ENCODE measurements at regions not wholly inside any gene's neighbourhood (a gene's known extent, or its start where the extent isn't known, plus 50 kb on each side); places are given as distances from the start of the nearest gene placed in this dataset.

GRCh38 chr4:104973708-104974107 lies 173.0 kb upstream of the TET2 start:
- peaks cover 2% of the 10 kb centered on the region for H3K27me3 Mint-ChIP-seq (ENCODE audit: low read depth, poor library complexity)
- TF ChIP-seq, protein P1, sequence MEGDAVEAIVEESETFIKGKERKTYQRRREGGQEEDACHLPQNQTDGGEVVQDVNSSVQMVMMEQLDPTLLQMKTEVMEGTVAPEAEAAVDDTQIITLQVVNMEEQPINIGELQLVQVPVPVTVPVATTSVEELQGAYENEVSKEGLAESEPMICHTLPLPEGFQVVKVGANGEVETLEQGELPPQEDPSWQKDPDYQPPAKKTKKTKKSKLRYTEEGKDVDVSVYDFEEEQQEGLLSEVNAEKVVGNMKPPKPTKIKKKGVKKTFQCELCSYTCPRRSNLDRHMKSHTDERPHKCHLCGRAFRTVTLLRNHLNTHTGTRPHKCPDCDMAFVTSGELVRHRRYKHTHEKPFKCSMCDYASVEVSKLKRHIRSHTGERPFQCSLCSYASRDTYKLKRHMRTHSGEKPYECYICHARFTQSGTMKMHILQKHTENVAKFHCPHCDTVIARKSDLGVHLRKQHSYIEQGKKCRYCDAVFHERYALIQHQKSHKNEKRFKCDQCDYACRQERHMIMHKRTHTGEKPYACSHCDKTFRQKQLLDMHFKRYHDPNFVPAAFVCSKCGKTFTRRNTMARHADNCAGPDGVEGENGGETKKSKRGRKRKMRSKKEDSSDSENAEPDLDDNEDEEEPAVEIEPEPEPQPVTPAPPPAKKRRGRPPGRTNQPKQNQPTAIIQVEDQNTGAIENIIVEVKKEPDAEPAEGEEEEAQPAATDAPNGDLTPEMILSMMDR (IDR thresholded peaks at IDR 0.05), result no peak
- H3K36me3 Mint-ChIP-seq (ENCODE audit: low read depth), result no peaks in the 10 kb centered on the region
- DNase-seq, result no peak
- H3K4me1 Mint-ChIP-seq, result no peaks in the 10 kb centered on the region
- H3K4me3 Mint-ChIP-seq, result no peak overlapping the region
- no peaks in the 10 kb centered on the region for H3K9me3 Mint-ChIP-seq
- no peak overlapping the region for H3K27ac Mint-ChIP-seq

DNA sequence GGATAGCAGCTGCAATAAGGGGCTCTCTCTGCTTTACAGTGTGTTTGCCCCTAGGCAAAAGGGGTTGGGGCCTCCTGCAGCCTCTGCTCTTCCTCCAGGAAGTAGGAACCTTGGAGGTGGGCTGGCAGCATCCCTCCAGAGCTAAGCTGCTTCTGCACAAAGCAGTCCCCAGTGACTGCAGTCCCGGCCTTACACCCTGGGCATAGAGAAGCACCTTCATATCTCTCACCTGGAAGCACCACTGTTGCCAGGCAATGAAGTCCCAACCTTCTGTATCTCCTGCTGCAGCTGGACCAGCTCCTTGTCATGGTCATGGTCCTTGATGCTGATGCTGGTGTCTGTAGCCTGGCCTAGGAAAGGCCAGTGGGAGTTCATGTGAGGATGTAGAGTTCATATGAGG lies 171.1 kb upstream of the TET2 start:
- H3K36me3 Mint-ChIP-seq (ENCODE audit: low read depth), result no peaks in the 10 kb centered on the region
- TF ChIP-seq, protein P1 (IDR thresholded peaks at IDR 0.05), result no peak
- no peak overlapping the region for H3K27ac Mint-ChIP-seq
- H3K27me3 Mint-ChIP-seq (ENCODE audit: low read depth, poor library complexity), result peaks cover 2% of the 10 kb centered on the region
- H3K4me1 Mint-ChIP-seq, result no peaks in the 10 kb centered on the region
- H3K4me3 Mint-ChIP-seq, result no peak overlapping the region
- peaks cover 9% of the 10 kb centered on the region for H3K9me3 Mint-ChIP-seq
- no peak for DNase-seq

- H3K27me3 Mint-ChIP-seq (ENCODE audit: low read depth, poor library complexity), result peaks cover 2% of the 10 kb centered on the region
- H3K27ac Mint-ChIP-seq, result no peak overlapping the region
- TF ChIP-seq, protein P1 (IDR thresholded peaks at IDR 0.05), result no peak
- H3K36me3 Mint-ChIP-seq (ENCODE audit: low read depth), result no peaks in the 10 kb centered on the region
- no peak for DNase-seq
- no peaks in the 10 kb centered on the region for H3K4me1 Mint-ChIP-seq
- H3K9me3 Mint-ChIP-seq, result peaks cover 9% of the 10 kb centered on the region
- no peak overlapping the region for H3K4me3 Mint-ChIP-seq
These were observed 170.4 kb upstream of the TET2 start for GRCh38 chr4:104976262-104976661.

DNA sequence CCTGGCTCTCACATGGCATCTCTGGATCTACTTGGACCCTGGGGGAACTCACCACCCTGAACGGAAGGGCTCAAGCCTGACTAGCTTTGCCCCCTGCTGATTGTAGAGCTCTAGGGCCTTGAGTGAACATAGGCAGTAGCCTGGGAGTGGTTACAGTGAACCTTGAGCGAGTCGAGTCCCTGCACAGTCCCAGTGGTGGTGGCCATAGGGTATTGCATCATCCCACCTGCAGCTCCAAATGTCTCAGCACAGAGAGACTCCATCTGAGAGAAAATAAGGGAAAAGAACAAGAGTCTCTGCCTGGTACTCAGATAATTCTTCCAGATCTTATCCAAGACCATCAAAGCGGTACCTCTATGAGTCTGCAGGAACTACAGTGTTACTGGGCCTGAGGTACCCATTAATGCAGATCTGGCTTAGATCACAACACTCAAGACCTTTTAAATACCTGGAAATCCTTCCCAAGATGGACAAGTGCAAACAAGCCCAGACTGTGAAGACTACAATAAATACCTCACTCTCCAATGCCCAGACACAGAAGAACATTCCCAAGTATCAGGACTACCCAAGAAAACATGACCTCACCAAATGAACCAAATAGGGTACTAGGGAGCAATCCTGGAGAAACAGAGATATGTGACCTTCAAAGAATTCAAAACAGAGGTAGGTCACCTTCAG lies 167.5 kb upstream of the TET2 start:
- DNase-seq, result no peak
- TF ChIP-seq, protein P1 (IDR thresholded peaks at IDR 0.05), result no peak
- no peaks in the 10 kb centered on the region for H3K36me3 Mint-ChIP-seq (ENCODE audit: low read depth)
- peaks cover 9% of the 10 kb centered on the region for H3K9me3 Mint-ChIP-seq
- H3K27ac Mint-ChIP-seq, result no peak overlapping the region
- no peak overlapping the region for H3K4me3 Mint-ChIP-seq
- H3K27me3 Mint-ChIP-seq (ENCODE audit: low read depth, poor library complexity), result peaks cover 2% of the 10 kb centered on the region
- no peaks in the 10 kb centered on the region for H3K4me1 Mint-ChIP-seq

GRCh38 chr4:104983615-104984179 lies 163.0 kb upstream of the TET2 start:
- H3K36me3 Mint-ChIP-seq (ENCODE audit: low read depth), result no peaks in the 10 kb centered on the region

More at GRCh38 chr4:104983615-104984179, 163.0 kb upstream of the TET2 start:
- no peaks in the 10 kb centered on the region for H3K4me1 Mint-ChIP-seq
- no peak overlapping the region for H3K4me3 Mint-ChIP-seq
- TF ChIP-seq, protein P1 (IDR thresholded peaks at IDR 0.05), result no peak
- no peak for DNase-seq
- H3K27me3 Mint-ChIP-seq (ENCODE audit: low read depth, poor library complexity), result peaks cover 16% of the 10 kb centered on the region
- peaks cover 9% of the 10 kb centered on the region for H3K9me3 Mint-ChIP-seq
- no peak overlapping the region for H3K27ac Mint-ChIP-seq
